HG02798 (cell line): ENCODE measurements at regions not wholly inside any gene's neighbourhood (a gene's known extent, or its start where the extent isn't known, plus 50 kb on each side); places are given as distances from the start of the nearest gene placed in this dataset.

Source experiments
- ATAC-seq: cut with Tn5 transposase; IDR thresholded peaks from one replicate; pipeline ENCODE4 v1.9.1; 2021; ENCODE audit warnings: mild to moderate bottlenecking; ENCODE audit not compliant: unreplicated experiment, poor library complexity

DNA sequence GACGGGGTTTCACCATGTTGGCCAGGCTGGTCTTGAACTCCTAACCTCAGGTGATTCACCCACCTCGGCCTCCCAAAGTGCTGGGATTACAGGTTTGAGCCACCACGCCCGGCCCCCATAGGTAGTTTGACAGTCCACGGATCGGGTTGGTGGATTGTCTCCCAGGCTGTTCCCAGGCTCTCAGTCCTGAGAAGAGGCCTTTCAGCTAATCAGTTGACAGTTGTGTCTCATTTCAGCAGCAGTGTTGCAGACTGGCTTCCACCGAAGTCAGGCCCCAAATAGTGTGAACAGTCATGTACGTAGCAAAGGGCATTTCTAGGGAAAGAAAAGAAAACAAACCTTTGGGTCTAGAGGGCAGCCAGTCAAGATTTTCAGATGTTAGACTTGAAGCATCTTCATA is 102.4 kb upstream of the TLR3 start:
- no peak for ATAC-seq

DNA sequence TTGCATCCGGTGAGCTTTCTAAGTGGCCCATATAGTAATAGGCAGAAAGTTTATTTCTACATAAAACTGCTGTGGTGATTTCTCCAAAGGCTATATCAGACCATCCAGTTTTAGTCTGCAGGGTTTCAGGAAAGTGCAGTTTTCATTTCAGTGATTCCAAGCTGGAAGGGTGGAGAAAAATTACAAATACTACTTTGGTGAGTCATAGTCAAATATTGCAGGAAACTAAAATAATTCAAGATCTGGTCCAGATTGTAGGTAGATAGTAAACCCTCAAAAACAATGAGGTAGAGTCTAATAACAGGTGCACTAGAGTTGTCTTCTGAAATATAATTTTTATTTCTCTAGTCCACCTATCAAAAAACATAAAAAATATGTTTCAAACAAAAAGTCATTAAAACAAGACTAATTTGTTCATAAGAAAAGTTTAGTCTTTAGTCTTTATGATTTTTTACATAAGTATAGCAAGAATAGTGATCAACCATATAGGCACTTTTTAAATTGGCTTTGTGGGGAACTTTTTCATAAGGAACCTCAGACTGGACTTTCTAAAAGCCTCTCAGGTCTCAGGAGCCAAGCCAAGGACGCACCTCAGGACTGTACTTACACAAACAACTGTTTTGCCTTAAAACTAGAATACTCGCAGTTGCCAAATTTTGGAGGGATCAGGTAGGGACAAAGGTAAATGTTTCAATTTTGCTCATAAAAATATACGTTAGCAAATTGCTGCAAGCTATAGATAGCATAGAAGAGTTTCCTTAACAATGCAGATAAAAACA is 101.8 kb upstream of the TLR3 start:
- no peak for ATAC-seq

DNA sequence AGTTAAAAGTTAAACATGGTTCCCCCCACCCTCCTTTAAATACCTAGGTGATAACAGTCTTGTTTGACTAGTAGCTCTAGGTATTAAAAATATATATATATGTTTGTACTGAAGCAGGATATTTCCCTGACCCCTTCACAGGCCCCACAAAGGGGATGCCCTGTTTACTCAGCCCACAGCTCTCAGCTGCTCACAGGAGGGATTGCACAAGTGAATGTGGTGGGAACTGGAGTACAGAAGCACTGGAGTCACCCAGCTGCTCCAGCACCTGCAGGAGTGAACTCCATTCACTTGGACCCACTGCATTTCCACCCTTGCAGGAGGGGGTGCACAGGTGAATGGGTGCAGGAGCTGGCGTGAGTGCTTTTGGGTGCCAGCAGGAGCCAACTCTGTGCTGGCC is 99.3 kb upstream of the TLR3 start:
- no peak for ATAC-seq

DNA sequence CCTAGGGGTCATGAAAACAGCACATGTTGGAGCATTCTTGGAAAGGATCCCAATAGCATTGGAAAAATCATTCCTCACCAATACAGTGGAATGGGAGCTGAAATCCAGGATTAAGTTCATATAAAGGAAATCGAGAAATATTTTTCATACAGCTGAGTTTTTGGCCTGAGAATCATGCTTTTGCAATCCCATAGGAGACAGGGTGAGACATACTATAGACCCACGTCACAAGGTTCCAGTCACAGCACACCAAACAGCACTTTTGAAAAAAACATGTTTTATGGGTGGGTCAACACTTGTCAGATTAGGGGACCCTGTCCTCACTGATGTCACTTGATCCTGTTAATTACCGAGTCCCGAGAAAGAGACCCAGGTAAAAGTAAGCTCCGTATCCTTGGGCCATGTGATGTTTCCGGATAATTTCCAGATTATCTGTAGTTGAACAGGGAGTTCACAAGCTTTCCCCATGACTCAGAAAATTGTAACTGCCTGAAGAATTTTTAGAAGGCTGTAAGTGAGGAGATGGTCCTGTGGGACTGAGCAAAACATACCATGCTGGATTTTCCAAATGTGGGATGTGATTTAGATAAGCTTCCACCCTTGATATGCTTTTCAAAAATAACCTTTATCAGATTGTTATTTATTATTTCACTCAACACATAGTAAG is 80.9 kb upstream of the TLR3 start:
- ATAC-seq: no peak

DNA sequence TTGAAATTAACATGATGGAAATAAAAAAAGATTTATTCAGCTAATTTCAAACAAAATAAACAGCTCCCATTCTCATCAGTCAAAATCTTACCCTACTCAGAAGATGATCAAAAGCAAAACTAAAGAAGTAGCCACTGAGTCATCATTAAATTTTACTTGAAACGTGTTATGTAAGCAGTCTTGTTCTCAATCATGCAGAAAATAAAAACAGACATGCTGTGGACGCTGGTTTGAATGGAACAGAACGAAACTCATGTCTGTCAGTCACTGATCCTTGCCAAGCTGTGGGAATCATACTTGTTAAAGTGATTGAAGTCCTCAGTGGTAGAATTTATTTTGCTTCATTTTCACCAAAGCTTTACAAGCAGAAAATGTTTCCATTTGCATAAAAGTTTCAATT is 77.2 kb upstream of the TLR3 start:
- no peak for ATAC-seq

DNA sequence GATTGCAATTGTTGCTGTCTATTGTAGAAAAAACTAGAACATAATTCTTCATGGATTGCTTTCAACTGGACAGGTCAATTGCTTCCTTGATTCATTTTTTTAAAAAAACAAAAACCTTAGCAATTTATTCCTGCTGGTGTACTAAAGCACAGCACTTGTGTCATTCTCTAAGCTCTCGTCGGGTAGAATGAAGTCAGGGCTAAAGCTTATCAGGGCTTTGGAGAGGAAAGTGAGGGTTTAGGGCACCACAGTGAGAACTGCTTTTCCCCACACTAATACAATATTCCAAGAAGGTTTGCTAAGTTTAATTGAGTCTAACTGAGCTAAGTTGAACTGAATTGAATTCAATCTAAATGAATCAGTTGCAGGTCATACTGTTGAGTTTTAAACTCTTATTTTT is 76.4 kb upstream of the TLR3 start:
- no peak for ATAC-seq

DNA sequence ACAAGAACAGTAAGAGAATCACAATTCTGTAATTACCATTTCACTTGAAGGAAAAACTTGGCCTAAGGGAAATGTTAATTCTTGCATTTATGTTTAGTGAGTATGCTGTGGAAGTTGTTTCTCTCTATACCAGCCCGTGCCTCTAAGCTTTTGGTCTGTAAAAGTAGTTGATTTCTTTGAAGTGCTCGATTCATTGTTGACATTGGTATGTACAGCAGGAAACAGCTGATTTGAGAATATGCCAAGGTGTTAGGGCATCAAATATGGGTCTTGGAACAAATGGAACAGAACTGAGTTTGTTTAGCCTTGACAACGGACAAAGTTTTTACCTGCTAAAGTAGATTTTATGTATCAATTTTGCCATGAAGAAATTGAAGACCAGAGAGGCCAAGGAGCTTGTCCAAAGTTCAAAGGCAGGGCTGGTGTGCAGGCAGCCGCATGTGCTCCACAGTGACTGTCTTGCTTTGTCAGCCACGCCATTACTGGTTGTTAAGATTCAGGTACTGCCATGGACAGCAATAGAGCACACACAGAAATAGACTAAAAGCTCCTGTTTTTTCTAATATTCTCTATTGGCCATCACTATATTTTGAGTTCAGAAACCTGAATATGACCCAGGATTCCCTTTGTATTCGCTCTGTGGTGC is 75.5 kb upstream of the TLR3 start:
- no peak for ATAC-seq

DNA sequence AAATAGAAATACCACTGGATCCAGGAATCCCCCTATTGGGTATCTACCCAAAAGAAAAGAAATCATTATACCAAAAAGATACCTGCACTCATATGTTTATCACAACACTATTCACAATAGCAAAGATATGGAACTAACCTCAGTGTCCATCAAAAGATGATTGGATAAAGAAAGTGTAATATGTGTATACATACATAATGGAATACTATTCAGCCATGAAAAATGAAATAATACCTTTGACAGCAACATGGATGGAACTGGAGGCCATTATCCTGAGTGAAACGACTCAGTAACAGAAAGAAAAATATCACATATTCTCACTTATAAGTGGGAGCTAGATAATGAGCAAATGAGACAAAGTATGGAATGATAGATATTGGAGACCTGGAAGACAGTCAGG is 74.2 kb upstream of the TLR3 start:
- no peak for ATAC-seq

DNA sequence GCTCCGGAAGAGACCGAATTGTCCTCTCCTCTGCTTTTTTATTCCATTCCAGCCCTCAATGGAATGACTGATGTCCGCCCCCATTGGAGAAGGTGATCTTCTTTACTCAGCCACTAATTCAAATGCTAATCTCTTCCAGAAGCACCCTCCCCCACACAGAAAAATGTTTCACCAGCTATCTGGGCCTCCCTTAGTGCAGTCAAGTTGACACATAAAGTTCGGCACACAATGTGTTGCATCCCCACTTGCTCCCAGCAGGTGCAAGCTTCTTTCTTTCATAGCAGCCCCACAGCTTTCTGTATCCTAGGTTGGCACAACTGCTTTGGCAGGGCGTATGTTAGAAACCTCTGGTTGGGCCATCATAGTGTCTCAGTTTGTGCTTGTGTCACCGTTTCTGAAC is 73.3 kb upstream of the TLR3 start:
- ATAC-seq: no peak

DNA sequence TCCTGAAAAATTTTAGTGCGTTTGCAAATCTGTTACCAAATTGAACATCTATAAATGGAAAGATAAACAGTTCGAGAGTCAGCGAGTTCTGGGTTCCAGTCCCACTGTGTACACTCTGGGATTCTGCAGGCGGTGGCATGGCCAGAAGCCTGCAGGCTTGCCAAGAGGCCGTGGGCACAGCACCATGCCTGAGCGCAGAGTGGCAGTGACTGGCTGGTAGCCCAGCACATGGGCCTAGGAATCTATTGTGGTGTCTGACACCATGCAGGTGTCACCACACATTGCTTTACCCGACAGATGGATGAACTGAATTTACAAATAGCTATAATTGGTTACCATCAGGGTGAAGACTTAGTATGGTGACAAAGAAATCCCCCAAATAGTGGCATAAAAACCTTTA is 71.7 kb upstream of the TLR3 start:
- no peak for ATAC-seq

DNA sequence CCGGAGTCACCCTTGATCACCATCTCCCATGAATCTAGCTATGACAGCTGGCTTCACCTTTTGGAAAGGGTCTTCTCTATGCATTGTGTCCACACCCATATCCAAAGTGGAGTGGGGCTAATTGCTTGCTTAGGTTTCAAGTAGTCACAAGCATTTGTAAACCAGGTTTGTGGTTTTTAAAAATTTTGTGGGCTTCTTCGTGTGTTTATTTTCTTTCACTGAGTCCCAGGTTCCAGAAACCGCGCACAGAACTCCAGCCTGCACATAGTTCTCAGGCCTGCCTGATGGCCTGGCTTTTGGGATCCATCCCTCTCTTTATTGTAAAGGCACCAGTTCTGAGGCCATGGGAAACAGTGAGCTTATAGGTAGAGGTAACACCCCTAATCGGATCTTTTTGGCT is 70.2 kb upstream of the TLR3 start:
- ATAC-seq: no peak

DNA sequence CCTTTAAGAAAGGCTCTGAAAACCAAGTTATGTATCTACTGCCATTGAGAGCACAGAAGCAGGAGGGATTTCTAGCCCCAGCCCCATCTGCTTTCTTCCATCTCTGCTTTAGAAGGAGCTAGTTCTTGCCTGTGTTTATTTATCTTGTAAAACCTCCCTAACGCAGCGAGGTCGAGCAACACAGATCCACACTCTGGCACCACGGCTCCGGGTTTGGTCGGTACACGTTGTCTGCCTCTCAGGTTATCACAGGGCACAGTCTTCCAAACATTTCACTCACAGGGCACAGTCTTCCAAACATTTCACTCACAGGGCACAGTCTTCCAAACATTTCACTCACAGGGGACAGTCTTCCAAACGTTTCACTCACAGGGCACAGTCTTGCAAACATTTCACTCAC is 69.7 kb upstream of the TLR3 start:
- no peak for ATAC-seq

DNA sequence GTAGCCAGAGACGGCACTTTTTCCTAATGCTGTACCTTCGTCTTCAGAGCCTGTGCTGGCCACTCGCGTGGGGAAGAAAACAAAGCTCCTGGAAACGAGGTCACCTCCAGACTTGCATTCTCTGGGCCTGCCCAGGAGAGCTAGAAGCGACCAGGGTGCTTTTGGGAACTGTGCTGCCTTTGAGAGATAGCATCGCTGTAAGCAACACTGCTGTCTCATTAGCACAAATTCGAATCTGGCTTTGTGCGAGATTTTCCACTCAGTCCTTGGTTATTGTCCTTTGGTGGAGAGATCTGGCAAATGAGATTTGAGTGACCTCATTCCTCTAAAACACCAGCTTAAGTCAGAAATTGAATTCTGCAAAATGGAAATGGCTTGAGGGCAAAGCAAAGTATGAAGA is 66.1 kb upstream of the TLR3 start:
- ATAC-seq: no peak

DNA sequence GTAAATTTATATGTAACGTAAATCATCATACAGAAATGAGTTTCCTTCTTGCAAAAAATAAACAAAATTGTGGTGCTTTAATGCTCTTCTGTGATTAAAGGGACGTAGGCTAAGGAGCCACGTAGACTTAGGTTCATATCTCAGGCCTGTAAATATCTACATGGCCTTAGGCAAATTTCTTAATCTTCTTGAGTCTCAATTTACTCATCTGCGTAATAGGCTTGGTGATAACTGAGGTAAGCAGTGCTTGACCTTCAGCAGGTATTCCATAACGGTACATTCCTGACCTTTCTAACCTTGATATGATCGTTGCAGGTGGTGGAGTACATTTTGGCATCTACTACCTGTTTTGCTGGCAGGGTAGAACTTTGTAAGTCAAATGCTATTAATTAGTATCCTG is 65.2 kb upstream of the TLR3 start:
- ATAC-seq: no peak

DNA sequence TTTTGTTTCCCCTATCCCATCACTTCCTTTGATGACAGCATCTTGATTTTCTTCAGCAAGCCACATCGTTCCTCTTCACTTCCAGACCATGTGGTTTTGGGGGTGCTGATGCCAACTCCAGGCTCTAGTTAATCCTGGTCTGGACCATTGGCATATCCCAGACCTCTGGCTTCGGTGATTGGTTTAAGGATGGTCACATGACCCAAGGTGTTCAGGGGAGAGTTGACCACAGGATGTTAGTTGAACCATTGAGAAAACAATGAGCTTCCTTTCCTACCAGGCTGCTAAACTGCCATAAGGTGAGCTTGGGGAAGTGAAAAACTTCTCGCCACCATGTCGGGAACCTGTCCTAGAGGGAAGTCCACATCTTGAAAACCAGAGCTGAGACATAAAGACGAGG is 60.9 kb upstream of the TLR3 start:
- no peak for ATAC-seq

DNA sequence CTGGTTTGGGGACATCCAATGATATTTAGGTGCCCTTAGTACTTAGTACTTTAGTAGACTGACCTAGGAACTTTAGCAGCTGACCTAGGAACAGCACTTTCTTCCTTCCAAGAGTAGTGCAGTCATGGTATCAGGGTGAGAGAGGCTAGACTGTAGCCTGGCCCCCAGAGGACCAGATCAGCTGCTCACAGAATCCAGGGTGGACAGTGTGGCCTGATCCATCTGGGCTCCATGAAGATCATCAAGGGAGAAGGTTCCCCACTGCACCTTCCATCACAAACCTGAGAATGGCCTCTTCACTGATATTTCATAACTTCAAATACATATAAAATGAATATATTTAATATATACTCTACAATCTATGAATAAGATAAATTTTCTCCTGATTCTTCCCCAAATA is 59.0 kb upstream of the TLR3 start:
- ATAC-seq: no peak

DNA sequence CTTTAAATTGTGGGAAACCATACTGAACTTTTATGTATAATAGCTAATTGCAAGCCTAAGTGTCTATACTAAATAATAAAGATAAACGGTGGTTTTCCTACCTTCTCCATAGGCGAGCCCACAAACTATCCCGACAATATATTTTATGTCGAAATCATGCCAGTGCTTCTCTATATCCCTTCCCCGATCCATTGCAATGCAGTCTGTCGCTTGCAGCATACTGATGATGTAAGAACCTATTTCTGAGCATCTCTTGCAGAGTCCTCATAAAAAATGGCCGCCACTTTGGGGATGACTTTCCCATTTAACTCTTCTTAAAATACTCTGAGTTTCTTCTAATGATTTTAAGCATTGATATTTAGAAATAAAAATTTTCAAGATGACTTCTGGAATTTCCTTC is 58.1 kb upstream of the TLR3 start:
- ATAC-seq: no peak

DNA sequence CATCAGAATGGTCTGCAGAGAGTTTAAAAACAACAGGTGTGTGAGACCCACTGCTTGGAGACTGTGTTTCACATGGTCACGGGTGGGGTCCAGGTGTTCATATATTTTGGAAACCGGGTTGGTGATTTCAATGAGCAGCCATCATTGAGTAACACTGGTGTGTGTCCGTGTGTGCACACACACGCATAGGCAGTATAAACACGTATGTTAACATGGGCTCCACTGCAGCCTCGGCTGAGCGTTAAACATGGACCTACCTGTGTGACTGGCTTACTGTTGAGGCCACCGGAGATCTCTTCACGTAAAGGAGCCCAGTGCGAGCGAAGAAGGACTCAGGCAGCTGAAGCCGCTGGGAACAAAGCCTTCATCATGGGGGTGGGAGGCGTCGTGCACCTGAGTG is 56.9 kb upstream of the TLR3 start:
- ATAC-seq: no peak

DNA sequence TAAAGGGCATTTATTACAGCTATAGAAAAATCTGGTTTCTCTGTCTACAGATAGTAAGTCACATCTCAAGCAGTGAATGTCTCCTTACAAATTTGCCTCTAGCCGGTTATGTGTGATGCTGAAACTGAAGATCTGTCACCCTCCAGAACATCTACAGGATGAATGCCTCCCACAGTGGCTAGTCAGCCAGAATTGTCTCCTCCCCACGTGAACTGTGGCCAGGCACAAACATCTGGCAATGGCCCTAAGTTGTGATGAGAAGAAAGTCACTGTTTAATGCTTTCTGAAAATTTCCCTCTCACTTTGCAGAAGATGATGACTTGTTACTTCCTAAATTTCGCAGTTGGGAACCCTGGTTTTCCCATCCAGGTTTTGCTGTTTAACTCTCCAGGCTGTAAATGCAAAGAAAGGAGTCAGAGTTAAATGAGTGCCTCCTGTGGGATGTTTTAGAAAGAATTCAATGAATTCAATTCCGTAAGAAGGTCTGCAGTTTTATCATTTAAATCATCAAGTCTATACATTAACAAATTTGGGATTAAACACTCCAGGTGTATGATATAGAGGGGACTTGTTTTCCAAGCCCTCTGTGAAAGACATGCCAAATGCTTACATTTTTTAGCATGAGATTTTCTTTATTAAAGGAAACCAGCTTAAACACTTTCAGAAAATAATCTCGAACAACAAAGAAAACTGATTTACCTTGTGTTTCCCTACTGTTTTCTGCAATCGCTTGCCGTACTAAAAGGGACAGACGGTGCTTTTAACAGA is 55.4 kb upstream of the TLR3 start:
- no peak for ATAC-seq

DNA sequence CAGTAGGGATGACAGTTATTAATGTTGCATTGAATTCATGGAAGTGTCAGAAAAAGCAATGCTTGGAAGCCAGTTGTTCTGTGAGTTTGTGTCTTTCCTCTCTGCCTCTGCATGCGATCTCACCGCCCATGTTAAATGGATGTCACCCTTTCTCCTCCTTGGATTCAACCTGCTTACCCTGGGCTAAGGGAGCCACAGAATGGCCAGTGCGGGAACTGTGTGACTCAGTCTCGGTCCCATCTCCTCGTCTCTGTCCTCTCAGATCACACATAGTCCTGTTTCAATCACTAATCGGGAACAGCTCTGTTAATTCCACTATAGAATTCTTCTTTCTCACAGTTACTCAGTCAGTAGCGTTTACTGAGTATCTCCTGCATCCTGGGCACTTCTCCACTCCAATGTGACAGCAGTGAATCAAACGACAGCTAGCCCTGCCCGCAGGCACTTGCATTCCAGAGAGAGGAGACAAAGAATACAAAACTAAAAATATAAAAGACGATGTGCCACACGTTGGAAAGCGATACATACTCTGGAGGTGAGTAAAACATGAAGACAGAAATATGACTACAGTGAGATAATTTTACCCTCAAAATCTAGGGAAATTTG is 53.6 kb upstream of the TLR3 start:
- no peak for ATAC-seq

DNA sequence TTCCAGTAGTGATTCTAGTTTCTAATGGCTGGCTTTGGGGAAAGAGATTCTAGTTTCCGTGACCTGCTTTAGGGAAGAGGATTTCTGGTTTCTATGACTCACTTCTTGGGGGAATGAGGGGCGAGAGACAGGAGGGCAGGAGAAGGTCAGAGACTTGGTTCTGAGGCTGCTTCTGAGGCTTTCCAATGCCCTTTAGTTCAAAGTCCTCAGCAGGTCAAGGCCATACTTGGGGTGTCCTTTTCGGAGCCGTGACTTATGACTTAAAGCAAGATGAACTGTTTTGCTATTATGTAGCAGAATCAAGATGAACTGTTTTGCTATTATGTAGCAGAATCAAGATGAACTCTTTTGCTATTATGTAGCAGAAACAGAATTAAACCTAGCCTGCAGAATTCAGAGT is 52.2 kb upstream of the TLR3 start:
- ATAC-seq: no peak
